ENCODE measurements at regions not wholly inside any gene's neighbourhood (a gene's known extent, or its start where the extent isn't known, plus 50 kb on each side); places are given as distances from the start of the nearest gene placed in this dataset.

GRCh38 chr4:32394255-32394654, 1674.1 kb downstream of the PCDH7 start:
- BruUV-seq (replicated peaks): no TSS peak
- no peaks in the 10 kb centered on the region for H3K79me2 ChIP-seq (ENCODE audit: insufficient read depth, low read length)
- DNase-seq (ENCODE audit: low read depth, low spot score): no peak

GRCh38 chr4:32396507-32397070, 1676.4 kb downstream of the PCDH7 start:
- H2AFZ ChIP-seq (ENCODE audit: low read depth, low read length, poor library complexity, severe bottlenecking): no peak overlapping the region
- no peak for DNase-seq (ENCODE audit: low read depth, low spot score)
- no peaks in the 10 kb centered on the region for H3K79me2 ChIP-seq (ENCODE audit: insufficient read depth, low read length)
- no peaks in the 10 kb centered on the region for H3K36me3 ChIP-seq (ENCODE audit: control insufficient read depth in 1 of 2, insufficient read depth in 2 of 2, low read length in 2 of 2)
- no peak overlapping the region for H3K4me2 ChIP-seq (ENCODE audit: low read length)
- no peak overlapping the region for H3K9ac ChIP-seq (ENCODE audit: low read length)
- no peaks in the 10 kb centered on the region for H3K27me3 ChIP-seq (ENCODE audit: insufficient read depth, low read length)
- H3K27ac ChIP-seq (ENCODE audit: low read depth, low read length): no peak overlapping the region
- RAD21 ChIA-PET (ENCODE audit: low non-redundant PET in 1 of 2, low total read pairs in 2 of 2, uncharacterized antibody in 2 of 2, unreplicated experiment in 2 of 2): no interaction called here
- no peak for ATAC-seq
- POLR2A ChIA-PET: no interaction called here
- no peaks in the 10 kb centered on the region for H4K20me1 ChIP-seq (ENCODE audit: insufficient read depth)
- no peaks in the 10 kb centered on the region for H3K4me1 ChIP-seq (ENCODE audit: control insufficient read depth in 1 of 2, insufficient read depth in 2 of 2, low read length in 2 of 2)
- no TSS peak for BruUV-seq (replicated peaks)
- no peaks in the 10 kb centered on the region for H3K9me3 ChIP-seq (ENCODE audit: control insufficient read depth in 1 of 2, insufficient read depth in 1 of 2, low read depth in 1 of 2, low read length in 2 of 2)
- no peak overlapping the region for H3K4me3 ChIP-seq (replicated peaks in 1 of 2; ENCODE audit: low read depth in 1 of 2, low read length in 2 of 2)
- intact Hi-C loops (cut with micrococcal nuclease): no loop called here
- H3K9me2 ChIP-seq (ENCODE audit: insufficient read depth): no peaks in the 10 kb centered on the region
- CTCF ChIA-PET: no interaction called here
- TF ChIP-seq CEBPB (IDR thresholded peaks at IDR 0.05; ENCODE audit: low read depth) (no peak), ZNF274 (IDR thresholded peaks at IDR 0.05; ENCODE audit: low read depth, low read length) (no peak), YY1 (IDR thresholded peaks at IDR 0.05; ENCODE audit: extremely low read depth, insufficient replicate concordance, low read depth, low read length) (no peak), POLR2A (IDR thresholded peaks at IDR 0.05; ENCODE audit: borderline replicate concordance, extremely low read depth, insufficient read depth, insufficient read length) (no peak), ZFX (IDR thresholded peaks at IDR 0.05) (no peak), MAX (IDR thresholded peaks at IDR 0.05) (no peak), CTCF (IDR thresholded peaks at IDR 0.05 in 2 of 3, conservative IDR thresholded peaks at IDR 0.05 in 1 of 3; ENCODE audit: borderline replicate concordance in 1 of 3, insufficient read depth in 1 of 3, low read depth in 2 of 3, low read length in 2 of 3) (no peak), EZH2phosphoT487 (IDR thresholded peaks at IDR 0.05; ENCODE audit: borderline replicate concordance) (no peak), FOSL1 (IDR thresholded peaks at IDR 0.05; ENCODE audit: low read depth) (no peak), EGR1 (IDR thresholded peaks at IDR 0.05; ENCODE audit: low read depth) (no peak), EZH2 (IDR thresholded peaks at IDR 0.05) (no peak), SRF (IDR thresholded peaks at IDR 0.05; ENCODE audit: low read depth) (no peak), CBX3 (IDR thresholded peaks at IDR 0.05; ENCODE audit: low read depth) (no peak)

More at GRCh38 chr4:32394255-32394654, 1674.1 kb downstream of the PCDH7 start:
- intact Hi-C loops (cut with micrococcal nuclease): no loop called here
- Histone ChIP-seq H3K36me3 (ENCODE audit: control insufficient read depth in 1 of 2, insufficient read depth in 2 of 2, low read length in 2 of 2) (no peaks in the 10 kb centered on the region), H3K4me2 (ENCODE audit: low read length) (no peak overlapping the region), H4K20me1 (ENCODE audit: insufficient read depth) (no peaks in the 10 kb centered on the region), H2AFZ (ENCODE audit: low read depth, low read length, poor library complexity, severe bottlenecking) (no peak overlapping the region), H3K4me3 (replicated peaks in 1 of 2; ENCODE audit: low read depth in 1 of 2, low read length in 2 of 2) (no peak overlapping the region), H3K9me3 (ENCODE audit: control insufficient read depth in 1 of 2, insufficient read depth in 1 of 2, low read depth in 1 of 2, low read length in 2 of 2) (no peaks in the 10 kb centered on the region), H3K4me1 (ENCODE audit: control insufficient read depth in 1 of 2, insufficient read depth in 2 of 2, low read length in 2 of 2) (no peaks in the 10 kb centered on the region), H3K9ac (ENCODE audit: low read length) (no peak overlapping the region), H3K27ac (ENCODE audit: low read depth, low read length) (no peak overlapping the region), H3K9me2 (ENCODE audit: insufficient read depth) (no peaks in the 10 kb centered on the region), H3K27me3 (ENCODE audit: insufficient read depth, low read length) (no peaks in the 10 kb centered on the region)
- TF ChIP-seq ELF1 (IDR thresholded peaks at IDR 0.05; ENCODE audit: borderline replicate concordance, low read depth) (no peak), SIN3A (IDR thresholded peaks at IDR 0.05; ENCODE audit: low read depth) (no peak), ZBTB33 (IDR thresholded peaks at IDR 0.05; ENCODE audit: extremely low read depth, insufficient replicate concordance, low read length) (no peak), EZH2 (IDR thresholded peaks at IDR 0.05) (no peak), EGR1 (IDR thresholded peaks at IDR 0.05; ENCODE audit: low read depth) (no peak), SP1 (IDR thresholded peaks at IDR 0.05; ENCODE audit: low read depth) (no peak)
- ChIA-PET CTCF (no interaction called here), RAD21 (ENCODE audit: low non-redundant PET in 1 of 2, low total read pairs in 2 of 2, uncharacterized antibody in 2 of 2, unreplicated experiment in 2 of 2) (no interaction called here), POLR2A (no interaction called here)
- ATAC-seq: no peak

Measured in HCT116 (cell line).